Endothelial cell of umbilical vein (primary cell): ENCODE measurements at regions not wholly inside any gene's neighbourhood (a gene's known extent, or its start where the extent isn't known, plus 50 kb on each side); places are given as distances from the start of the nearest gene placed in this dataset.

Experiments used
- BruUV-seq: library from RNA; stranded (reverse); fragments of 400-500 nt; replicated peaks from 2 replicates; lab custom pipeline; 2021; lab: Mats Ljungman, UMichigan
- CTCF ChIA-PET: fragments of 300-600, 350-600 bp; sonication (Branson Sonifier 250); formaldehyde crosslinking; loops from one replicate; lab custom pipeline; 2021; ENCODE audit warnings: antibody characterized with exemption, inconsistent platforms; lab: Charles Lee
- POLR2A ChIA-PET: fragments of 300-600, 350-600 bp; sonication (Branson Sonifier 250); formaldehyde crosslinking; loops from one replicate; lab custom pipeline; 2021; ENCODE audit warnings: antibody characterized with exemption, inconsistent platforms; lab: Charles Lee
- DNase-seq: peaks from one replicate; pipeline ENCODE4 v3.0.0-alpha.2; 2011; ENCODE audit warnings: low read depth, low spot score
- FAIRE-seq: peaks from 2 replicates; lab custom pipeline; 2011; peaks lifted over from hg19 to GRCh38; lab: Jason Lieb, UNC
- H2AFZ ChIP-seq: 2 replicates; pipeline ENCODE4 v1.6.0; 2012; ENCODE audit warnings: low read depth, low read length, control low read depth, inconsistent platforms
- H3K27ac ChIP-seq: 2 replicates; pipeline ENCODE4 v1.5.1; 2011; ENCODE audit warnings: low read depth, mild to moderate bottlenecking, control low read depth, low read length, moderate library complexity; ENCODE audit not compliant: insufficient read depth
- H3K27me3 ChIP-seq, 2 experiments: 2 replicates each; pipeline versions ENCODE4 v1.6.0 to v1.6.1; 2011; ENCODE audit warnings: low read length in 2 of 2, mixed read lengths in 1 of 2; ENCODE audit not compliant: control insufficient read depth in 2 of 2, insufficient read depth in 2 of 2
- H3K36me3 ChIP-seq, 2 experiments: 2 replicates in 1 of 2; 3 replicates in 1 of 2; pipeline ENCODE4 v1.5.1; 2011; ENCODE audit warnings: low read length in 2 of 2, mild to moderate bottlenecking in 1 of 2, moderate library complexity in 1 of 2; ENCODE audit not compliant: control insufficient read depth in 2 of 2, insufficient read depth in 2 of 2; ENCODE audit errors: extremely low read depth in 1 of 2
- H3K4me1 ChIP-seq: 3 replicates; pipeline ENCODE4 v1.5.1; 2011; ENCODE audit warnings: mild to moderate bottlenecking, low read length; ENCODE audit not compliant: control insufficient read depth, insufficient read depth; ENCODE audit errors: extremely low read depth
- H3K4me2 ChIP-seq: 2 replicates; pipeline ENCODE4 v1.6.1; 2011; ENCODE audit warnings: low read length, control low read depth, mixed read lengths; ENCODE audit not compliant: insufficient read depth
- H3K4me3 ChIP-seq, 3 experiments: fragments of 200-600 bp in 1 of 3; sonication (generic), shearing (Covaris generic) in 1 of 3; replicated peaks in 1 of 3; 2 replicates each; pipeline ENCODE4 v1.5.1; 2011 to 2016; ENCODE audit warnings: control low read depth in 3 of 3, low read length in 3 of 3, mild to moderate bottlenecking in 2 of 3, inconsistent platforms in 1 of 3, low read depth in 1 of 3, moderate library complexity in 1 of 3; ENCODE audit not compliant: insufficient read depth in 1 of 3
- H3K79me2 ChIP-seq: 2 replicates; pipeline ENCODE4 v1.6.0; 2012; ENCODE audit warnings: low read length, inconsistent platforms; ENCODE audit not compliant: control insufficient read depth, insufficient read depth
- H3K9ac ChIP-seq: replicated peaks from 2 replicates; pipeline ENCODE3; 2011; ENCODE audit warnings: low read length, control low read depth; ENCODE audit not compliant: insufficient read depth; ENCODE audit errors: extremely low read depth
- H3K9me1 ChIP-seq: replicated peaks from 3 replicates; pipeline ENCODE4 v1.6.0; 2011; ENCODE audit warnings: mild to moderate bottlenecking, low read length; ENCODE audit not compliant: control insufficient read depth, insufficient read depth; ENCODE audit errors: extremely low read depth
- H3K9me3 ChIP-seq: replicated peaks from 2 replicates; pipeline ENCODE4 v1.5.1; 2012; ENCODE audit warnings: low read length, inconsistent platforms; ENCODE audit not compliant: control insufficient read depth, insufficient read depth
- H4K20me1 ChIP-seq: replicated peaks from 2 replicates; pipeline ENCODE3; 2011; ENCODE audit warnings: mild to moderate bottlenecking, low read length; ENCODE audit not compliant: control insufficient read depth, insufficient read depth; ENCODE audit errors: extremely low read depth
- EZH2 ChIP-seq: IDR thresholded peaks from 2 replicates; pipeline ENCODE4 v1.6.1; 2012; ENCODE audit warnings: borderline replicate concordance, low read depth, mild to moderate bottlenecking, moderate library complexity, low read length, inconsistent platforms; ENCODE audit not compliant: severe bottlenecking
- FOS ChIP-seq: IDR thresholded peaks from 2 replicates; pipeline ENCODE4 v1.6.1; 2011; ENCODE audit warnings: mild to moderate bottlenecking, low read length, moderate library complexity, borderline replicate concordance; ENCODE audit not compliant: insufficient read depth
- GATA2 ChIP-seq: IDR thresholded peaks from 2 replicates; pipeline ENCODE4 v1.7.0; 2011; ENCODE audit warnings: low read depth, mild to moderate bottlenecking, moderate library complexity, mixed read lengths, low read length; ENCODE audit not compliant: insufficient read length, insufficient read depth
- JUN ChIP-seq: IDR thresholded peaks from 2 replicates; pipeline ENCODE4 v1.6.1; 2011; ENCODE audit warnings: borderline replicate concordance, low read depth; ENCODE audit not compliant: insufficient read length, insufficient read depth
- MYC ChIP-seq: IDR thresholded peaks from one replicate; pipeline ENCODE4 v1.6.1; 2011; ENCODE audit warnings: mild to moderate bottlenecking, low read depth, low read length
- POLR2A ChIP-seq: IDR thresholded peaks from 2 replicates; pipeline ENCODE4 v1.6.1; 2012; ENCODE audit warnings: low read depth, mild to moderate bottlenecking, control low read depth, low read length
- POLR2AphosphoS5 ChIP-seq: IDR thresholded peaks from 2 replicates; pipeline ENCODE4 v1.6.1; 2012; ENCODE audit warnings: low read depth, mild to moderate bottlenecking, control low read depth, low read length, moderate library complexity; ENCODE audit not compliant: insufficient read depth
- dilution Hi-C: fragments of 300-500 bp; cut with MboI; formaldehyde crosslinking; loops from one replicate; pipeline ENCODE4 v1.15.0; 2019; ENCODE audit warnings: low sequenced_read_pairs; ENCODE audit not compliant: extremely low pct_ligation_motif_present
- intact Hi-C: fragments of 100-400 bp; cut with micrococcal nuclease; formaldehyde crosslinking; loops from one replicate; pipeline ENCODE4 v1.10.0; 2022
- TF ChIP-seq, protein P1 (sequence below), 2 donors: IDR thresholded peaks; 1 replicate in 1 of 2; 2 replicates in 1 of 2; pipeline ENCODE4 v1.5.1; 2011; ENCODE audit warnings: low read length in 2 of 2, mild to moderate bottlenecking in 2 of 2, moderate library complexity in 2 of 2, control low read depth in 1 of 2, inconsistent platforms in 1 of 2, low read depth in 1 of 2; ENCODE audit not compliant: insufficient read depth in 1 of 2; ENCODE audit errors: extremely low read depth in 1 of 2
- TF ChIP-seq, protein P2 (sequence below): IDR thresholded peaks from 2 replicates; pipeline ENCODE4 v1.6.1; 2011; ENCODE audit not compliant: insufficient read depth, insufficient read length

DNA sequence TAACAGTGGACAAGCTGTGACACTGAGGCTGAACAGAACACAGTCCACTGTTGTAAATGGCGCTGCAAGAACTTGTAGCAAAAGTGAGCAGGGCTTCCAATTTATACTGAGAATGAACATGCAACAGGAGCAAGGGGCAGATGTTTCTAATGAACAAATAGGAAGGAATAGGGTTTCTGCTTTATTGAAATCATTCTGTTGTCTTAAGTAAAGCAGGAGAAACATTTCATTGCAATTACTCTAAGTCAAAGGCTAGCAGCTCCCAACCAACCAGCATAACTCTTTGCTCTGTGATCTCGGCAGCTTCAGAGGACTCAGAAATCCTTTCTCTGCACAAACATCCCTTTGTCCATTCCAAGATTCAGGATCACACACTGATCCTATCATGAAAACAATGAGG lies 236.2 kb upstream of the PRSS58 start:
- intact Hi-C loops (no loop called here), dilution Hi-C loops (no loop called here)
- Histone ChIP-seq H3K4me3 (no peak overlapping the region), H2AFZ (no peak overlapping the region), H3K27me3 (peaks cover 12 to 25% of the 10 kb centered on the region in 2 experiments), H3K4me1 (no peaks in the 10 kb centered on the region), H3K79me2 (no peaks in the 10 kb centered on the region), H3K9ac (no peak overlapping the region), H4K20me1 (no peaks in the 10 kb centered on the region), H3K9me1 (no peaks in the 10 kb centered on the region), H3K27ac (no peak overlapping the region), H3K36me3 (no peaks in the 10 kb centered on the region), H3K4me2 (no peak overlapping the region), H3K9me3 (no peaks in the 10 kb centered on the region)
- no peak for DNase-seq
- TF ChIP-seq POLR2A, result no peak
- no peak for TF ChIP-seq EZH2
- TF ChIP-seq MYC, result no peak
- no peak for TF ChIP-seq FOS
- TF ChIP-seq, protein P1, sequence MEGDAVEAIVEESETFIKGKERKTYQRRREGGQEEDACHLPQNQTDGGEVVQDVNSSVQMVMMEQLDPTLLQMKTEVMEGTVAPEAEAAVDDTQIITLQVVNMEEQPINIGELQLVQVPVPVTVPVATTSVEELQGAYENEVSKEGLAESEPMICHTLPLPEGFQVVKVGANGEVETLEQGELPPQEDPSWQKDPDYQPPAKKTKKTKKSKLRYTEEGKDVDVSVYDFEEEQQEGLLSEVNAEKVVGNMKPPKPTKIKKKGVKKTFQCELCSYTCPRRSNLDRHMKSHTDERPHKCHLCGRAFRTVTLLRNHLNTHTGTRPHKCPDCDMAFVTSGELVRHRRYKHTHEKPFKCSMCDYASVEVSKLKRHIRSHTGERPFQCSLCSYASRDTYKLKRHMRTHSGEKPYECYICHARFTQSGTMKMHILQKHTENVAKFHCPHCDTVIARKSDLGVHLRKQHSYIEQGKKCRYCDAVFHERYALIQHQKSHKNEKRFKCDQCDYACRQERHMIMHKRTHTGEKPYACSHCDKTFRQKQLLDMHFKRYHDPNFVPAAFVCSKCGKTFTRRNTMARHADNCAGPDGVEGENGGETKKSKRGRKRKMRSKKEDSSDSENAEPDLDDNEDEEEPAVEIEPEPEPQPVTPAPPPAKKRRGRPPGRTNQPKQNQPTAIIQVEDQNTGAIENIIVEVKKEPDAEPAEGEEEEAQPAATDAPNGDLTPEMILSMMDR (IDR thresholded peaks at IDR 0.05; ENCODE audit: extremely low read depth in 1 of 2, insufficient read depth in 1 of 2, low read depth in 1 of 2, low read length in 2 of 2), result no peak
- TF ChIP-seq POLR2AphosphoS5, result no peak
- TF ChIP-seq, protein P2, sequence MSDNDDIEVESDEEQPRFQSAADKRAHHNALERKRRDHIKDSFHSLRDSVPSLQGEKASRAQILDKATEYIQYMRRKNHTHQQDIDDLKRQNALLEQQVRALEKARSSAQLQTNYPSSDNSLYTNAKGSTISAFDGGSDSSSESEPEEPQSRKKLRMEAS, result no peak
- no peak for TF ChIP-seq GATA2
- TF ChIP-seq JUN, result no peak
- ChIA-PET POLR2A (no interaction called here), CTCF (interaction anchor here (1.1 to 4.8 kb wide), 6 partner anchors 11 to 38 kb away, joined by 3 to 30 read pairs (median 6); no protein-coding TSS in a partner anchor)
- no TSS peak for BruUV-seq
- no peak for FAIRE-seq
